ENCODE measurements at regions not wholly inside any gene's neighbourhood (a gene's known extent, or its start where the extent isn't known, plus 50 kb on each side); places are given as distances from the start of the nearest gene placed in this dataset.

- Histone ChIP-seq H3K4me3 (no peak overlapping the region), H3K9me3 (no peaks in the 10 kb centered on the region), H3K36me3 (replicated peaks in 1 of 2; ENCODE audit: insufficient read depth in 1 of 2, low read depth in 2 of 2) (no peaks in the 10 kb centered on the region), H3K27ac (no peak overlapping the region), H3K27me3 (no peaks in the 10 kb centered on the region), H3K4me1 (no peaks in the 10 kb centered on the region)
- TF ChIP-seq POLR2A (IDR thresholded peaks at IDR 0.05) = no peak
- no peak for TF ChIP-seq CTCF (IDR thresholded peaks at IDR 0.05)
- 49 to 74% methylated on average over 2 of the region's 2 CpGs for WGBS, 2 donors
- ATAC-seq = no peak
- DNase-seq = no peak
- intact Hi-C loops (cut with DNase I) = no loop called here
Measured at GRCh38 chr5:110239786-110240185, 486.7 kb downstream of the TMEM232 start.

GRCh38 chr5:110242950-110243349 lies 483.5 kb downstream of the TMEM232 start:
- 80 to 81% methylated on average over 4 of the region's 4 CpGs for WGBS, 2 donors
- no peak for TF ChIP-seq POLR2A (IDR thresholded peaks at IDR 0.05)
- TF ChIP-seq CTCF (IDR thresholded peaks at IDR 0.05) = no peak

GRCh38 chr5:110248921-110249320 lies 477.6 kb downstream of the TMEM232 start:
- no peaks in the 10 kb centered on the region for H3K36me3 ChIP-seq (replicated peaks in 1 of 2; ENCODE audit: insufficient read depth in 1 of 2, low read depth in 2 of 2)
- TF ChIP-seq CTCF (IDR thresholded peaks at IDR 0.05) (no peak), POLR2A (IDR thresholded peaks at IDR 0.05) (no peak)
- no peaks in the 10 kb centered on the region for H3K9me3 ChIP-seq
- ATAC-seq = no peak
- no peak for DNase-seq
- no peak overlapping the region for H3K27ac ChIP-seq
- no peaks in the 10 kb centered on the region for H3K4me1 ChIP-seq
- H3K27me3 ChIP-seq = no peaks in the 10 kb centered on the region
- 79 to 82% methylated on average over 3 of the region's 3 CpGs for WGBS, 2 donors
- intact Hi-C loops (cut with DNase I) = no loop called here
- H3K4me3 ChIP-seq = no peak overlapping the region

More at GRCh38 chr5:110242950-110243349, 483.5 kb downstream of the TMEM232 start:
- Histone ChIP-seq H3K36me3 (replicated peaks in 1 of 2; ENCODE audit: insufficient read depth in 1 of 2, low read depth in 2 of 2) (no peaks in the 10 kb centered on the region), H3K4me3 (no peak overlapping the region), H3K27ac (no peak overlapping the region), H3K9me3 (no peaks in the 10 kb centered on the region), H3K27me3 (no peaks in the 10 kb centered on the region), H3K4me1 (no peaks in the 10 kb centered on the region)
- intact Hi-C loops (cut with DNase I) = no loop called here
- no peak for ATAC-seq
- no peak for DNase-seq

- Histone ChIP-seq H3K9me3 (no peaks in the 10 kb centered on the region), H3K4me3 (no peak overlapping the region), H3K36me3 (replicated peaks in 1 of 2; ENCODE audit: insufficient read depth in 1 of 2, low read depth in 2 of 2) (no peaks in the 10 kb centered on the region), H3K27ac (no peak overlapping the region), H3K4me1 (no peaks in the 10 kb centered on the region), H3K27me3 (no peaks in the 10 kb centered on the region)
- intact Hi-C loops (cut with DNase I) = no loop called here
- no peak for DNase-seq
- TF ChIP-seq CTCF (IDR thresholded peaks at IDR 0.05) = no peak
- TF ChIP-seq POLR2A (IDR thresholded peaks at IDR 0.05) = no peak
- no peak for ATAC-seq
- WGBS, 2 donors = 52 to 82% methylated on average over 1 of the region's 1 CpG
Measured at GRCh38 chr5:110250355-110250754, 476.1 kb downstream of the TMEM232 start.

- ATAC-seq (no peak), DNase-seq (no peak)
- Histone ChIP-seq H3K27me3 (no peaks in the 10 kb centered on the region), H3K4me3 (no peak overlapping the region), H3K27ac (no peak overlapping the region), H3K36me3 (replicated peaks in 1 of 2; ENCODE audit: insufficient read depth in 1 of 2, low read depth in 2 of 2) (no peaks in the 10 kb centered on the region), H3K9me3 (no peaks in the 10 kb centered on the region), H3K4me1 (no peaks in the 10 kb centered on the region)
- intact Hi-C loops (cut with DNase I) = no loop called here
- TF ChIP-seq POLR2A (IDR thresholded peaks at IDR 0.05) (no peak), CTCF (IDR thresholded peaks at IDR 0.05) (no peak)
Measured at GRCh38 chr5:110250755-110251154, 475.7 kb downstream of the TMEM232 start.
